ENCODE measurements at regions not wholly inside any gene's neighbourhood (a gene's known extent, or its start where the extent isn't known, plus 50 kb on each side); places are given as distances from the start of the nearest gene placed in this dataset.

- TF ChIP-seq CTCF (IDR thresholded peaks at IDR 0.05; ENCODE audit: borderline replicate concordance, extremely low read depth, low read length, poor library complexity, severe bottlenecking) (no peak), EZH2 (IDR thresholded peaks at IDR 0.05; ENCODE audit: borderline replicate concordance, low read depth, low read length, severe bottlenecking) (no peak)
Measured at GRCh38 chr6:170042123-170042522, 248.8 kb downstream of the DLL1 start.

All from DND-41 (cell line).